D721Med (cell line): ENCODE measurements at regions not wholly inside any gene's neighbourhood (a gene's known extent, or its start where the extent isn't known, plus 50 kb on each side); places are given as distances from the start of the nearest gene placed in this dataset.

Experiments
- DNase-seq: peaks from one replicate; pipeline ENCODE4 v3.0.0; 2011; ENCODE audit warnings: low spot score; ENCODE audit not compliant: insufficient read length
- FAIRE-seq: peaks from 2 replicates; lab custom pipeline; 2011; peaks lifted over from hg19 to GRCh38; lab: Jason Lieb, UNC
- TF ChIP-seq, protein P1 (sequence below): IDR thresholded peaks from 2 replicates; pipeline ENCODE4 v1.5.1; 2012; ENCODE audit warnings: mild to moderate bottlenecking, control low read depth; ENCODE audit not compliant: insufficient read depth; ENCODE audit errors: missing control alignments

DNA sequence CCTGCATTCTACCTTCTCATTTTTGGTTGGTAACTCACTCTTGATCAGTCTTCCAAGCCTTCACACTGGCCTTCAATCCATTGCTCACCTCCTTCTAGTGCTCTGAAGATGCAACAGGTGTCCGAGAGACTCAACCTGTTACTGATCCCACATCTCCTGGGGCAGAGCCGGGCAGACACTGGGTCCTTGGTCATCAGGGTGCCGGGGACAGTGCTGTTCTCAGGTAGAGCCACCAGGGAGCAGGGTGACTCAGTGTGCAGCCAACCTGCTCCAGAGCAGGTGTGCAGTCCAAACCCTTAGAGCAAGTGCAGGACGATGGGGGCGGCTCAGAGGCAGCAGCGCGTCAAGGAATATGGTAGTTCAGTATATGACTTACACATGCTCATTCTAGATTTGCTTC lies 188.4 kb downstream of the DHX15 start:
- no peak for DNase-seq
- TF ChIP-seq, protein P1, sequence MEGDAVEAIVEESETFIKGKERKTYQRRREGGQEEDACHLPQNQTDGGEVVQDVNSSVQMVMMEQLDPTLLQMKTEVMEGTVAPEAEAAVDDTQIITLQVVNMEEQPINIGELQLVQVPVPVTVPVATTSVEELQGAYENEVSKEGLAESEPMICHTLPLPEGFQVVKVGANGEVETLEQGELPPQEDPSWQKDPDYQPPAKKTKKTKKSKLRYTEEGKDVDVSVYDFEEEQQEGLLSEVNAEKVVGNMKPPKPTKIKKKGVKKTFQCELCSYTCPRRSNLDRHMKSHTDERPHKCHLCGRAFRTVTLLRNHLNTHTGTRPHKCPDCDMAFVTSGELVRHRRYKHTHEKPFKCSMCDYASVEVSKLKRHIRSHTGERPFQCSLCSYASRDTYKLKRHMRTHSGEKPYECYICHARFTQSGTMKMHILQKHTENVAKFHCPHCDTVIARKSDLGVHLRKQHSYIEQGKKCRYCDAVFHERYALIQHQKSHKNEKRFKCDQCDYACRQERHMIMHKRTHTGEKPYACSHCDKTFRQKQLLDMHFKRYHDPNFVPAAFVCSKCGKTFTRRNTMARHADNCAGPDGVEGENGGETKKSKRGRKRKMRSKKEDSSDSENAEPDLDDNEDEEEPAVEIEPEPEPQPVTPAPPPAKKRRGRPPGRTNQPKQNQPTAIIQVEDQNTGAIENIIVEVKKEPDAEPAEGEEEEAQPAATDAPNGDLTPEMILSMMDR: no peak
- no peak for FAIRE-seq

DNA sequence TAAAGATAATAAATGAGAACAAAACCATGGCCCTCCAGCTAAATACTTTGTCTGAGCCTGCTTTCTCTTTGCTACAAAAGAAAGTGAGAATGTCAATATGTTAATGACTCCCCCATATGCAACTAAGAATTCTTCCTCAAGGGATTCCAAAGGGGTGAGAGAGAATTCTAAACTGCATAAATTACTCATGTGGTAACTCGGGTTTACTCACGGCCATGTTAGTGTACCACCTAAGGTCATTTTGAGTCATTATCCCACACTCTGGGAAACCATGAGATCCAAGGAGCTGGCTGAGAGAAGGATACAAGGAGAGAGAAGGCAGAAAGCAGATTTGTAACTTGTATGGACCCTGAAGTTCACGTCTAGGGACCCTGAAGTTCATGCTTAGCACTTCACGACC lies 190.3 kb downstream of the DHX15 start:
- FAIRE-seq (no peak), DNase-seq (no peak)

DNA sequence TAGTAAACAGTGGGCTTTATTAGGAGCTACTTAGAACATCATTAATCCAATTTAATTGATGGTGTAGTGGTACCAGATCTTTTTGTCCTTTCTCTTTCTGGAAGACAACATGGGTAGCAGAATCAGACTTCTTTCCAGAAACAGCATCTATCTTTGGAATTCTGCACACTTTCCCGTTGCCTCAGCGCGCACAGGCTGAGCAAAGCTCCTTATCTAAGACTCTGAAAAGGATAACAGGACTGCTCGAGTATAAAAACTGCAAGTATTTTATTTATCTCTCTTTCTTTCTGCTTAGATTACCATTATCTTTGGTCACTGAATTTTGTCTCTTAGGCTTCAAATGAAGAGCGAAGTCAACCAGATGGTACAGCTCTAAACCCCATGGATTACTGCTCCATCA lies 191.7 kb downstream of the DHX15 start:
- FAIRE-seq (no peak), DNase-seq (no peak)
- TF ChIP-seq, protein P1: no peak

More for the DNA sequence above, 190.3 kb downstream of the DHX15 start:
- TF ChIP-seq, protein P1: no peak

DNA sequence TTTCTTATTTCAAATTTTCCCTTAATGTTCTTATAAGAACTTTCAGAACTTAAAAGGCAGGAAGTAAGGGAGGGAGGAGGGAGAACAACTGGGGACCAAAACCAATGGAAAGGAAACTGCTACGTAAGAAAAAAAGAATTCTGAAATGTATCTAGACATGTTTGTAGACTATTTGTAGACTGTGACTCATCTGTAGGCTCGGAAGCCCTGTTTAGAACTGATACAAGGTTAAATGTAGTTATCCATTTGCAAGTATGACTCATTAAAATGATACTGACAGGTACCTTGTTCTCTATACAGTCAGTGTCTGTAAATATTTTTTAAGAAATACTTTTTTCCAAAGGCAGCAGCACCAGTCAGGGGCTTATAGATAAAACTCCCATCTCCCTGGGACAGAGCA lies 202.0 kb downstream of the DHX15 start:
- no peak for FAIRE-seq
- TF ChIP-seq, protein P1: no peak
- DNase-seq: no peak

DNA sequence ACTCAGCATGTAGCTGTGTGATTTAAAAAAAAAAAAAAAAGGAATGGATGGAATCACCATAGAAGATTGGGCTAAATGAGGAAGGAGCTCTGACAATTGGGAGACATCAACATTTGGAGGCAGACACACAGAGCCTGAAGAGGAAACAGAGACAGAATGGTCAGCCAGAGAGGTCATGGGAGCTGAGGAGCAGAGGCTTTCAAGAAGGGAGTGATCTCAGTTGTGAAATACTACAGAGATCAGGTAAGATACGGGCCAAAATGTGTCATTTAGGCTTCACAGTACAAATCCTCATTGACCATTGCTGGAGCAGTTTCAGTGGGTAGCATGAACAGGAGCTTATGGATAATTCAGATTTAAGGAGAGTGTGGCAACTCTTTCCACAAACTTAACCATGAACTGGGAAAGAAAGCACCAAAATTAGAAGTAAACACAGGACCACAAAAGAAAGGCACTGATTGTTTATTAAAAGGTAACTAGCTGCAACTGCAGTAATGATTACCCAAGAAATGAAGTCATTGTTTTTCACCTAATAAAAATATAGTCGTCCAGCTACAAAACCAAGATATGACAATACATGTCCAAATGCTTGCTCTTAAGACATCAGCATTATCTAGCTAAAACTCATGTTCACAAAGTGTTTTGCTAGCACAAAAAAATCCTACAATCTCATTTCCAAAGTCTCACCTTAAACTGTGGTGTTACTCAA lies 203.2 kb downstream of the DHX15 start:
- DNase-seq (no peak), FAIRE-seq (no peak)
- TF ChIP-seq, protein P1: no peak

DNA sequence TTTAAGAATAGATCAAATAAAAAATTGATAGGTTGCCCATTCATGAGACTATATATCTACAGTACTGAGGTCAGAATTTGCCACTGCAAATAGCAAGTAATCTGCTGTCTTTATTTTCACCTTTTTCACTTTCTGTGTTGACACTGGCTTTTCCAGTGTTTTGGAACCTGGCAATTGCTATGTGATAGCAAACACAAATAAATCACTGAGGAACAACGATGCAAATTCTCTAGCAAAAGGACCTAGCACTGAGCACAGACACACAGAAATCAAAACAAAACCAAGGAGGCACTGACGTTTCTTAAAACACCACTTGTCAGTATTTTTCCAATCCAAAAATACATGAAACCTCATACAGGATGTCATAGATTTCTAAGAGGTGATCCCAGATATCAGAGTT lies 210.7 kb downstream of the DHX15 start:
- DNase-seq (no peak), FAIRE-seq (no peak)
- TF ChIP-seq, protein P1: no peak

DNA sequence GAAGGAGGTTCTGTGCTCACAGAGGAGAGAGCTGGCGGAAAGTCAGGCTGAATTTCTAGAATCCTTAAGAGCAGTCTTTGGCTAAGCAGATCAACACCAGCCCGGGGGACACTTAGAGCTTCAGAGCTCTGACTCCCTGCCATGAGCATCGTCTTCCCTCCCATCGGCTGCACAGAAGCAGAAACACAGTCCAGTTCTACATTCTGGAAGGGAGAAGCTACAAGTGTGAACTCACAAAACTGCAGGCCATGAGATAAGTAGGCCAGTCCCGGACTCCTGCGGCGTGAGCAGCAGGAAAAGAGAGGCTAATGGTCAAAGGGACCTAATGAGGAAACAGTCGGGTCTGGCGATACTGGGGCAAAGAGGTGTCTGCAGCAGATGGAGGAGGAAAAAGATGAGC lies 211.5 kb downstream of the DHX15 start:
- DNase-seq: no peak
- TF ChIP-seq, protein P1: no peak
- no peak for FAIRE-seq
